Small intestine (tissue), 7 donors: ENCODE measurements at regions not wholly inside any gene's neighbourhood (a gene's known extent, or its start where the extent isn't known, plus 50 kb on each side); places are given as distances from the start of the nearest gene placed in this dataset.
A peak's percentile ranks its signal among the peaks of the same experiment; 100 is the strongest.

ENCODE experiments used
- DNase-seq, 2 donors: peaks; one replicate each; pipeline versions ENCODE4 v3.0.0 to v3.0.0-alpha.2; 2013
- FAIRE-seq: peaks from 2 replicates; lab custom pipeline; 2012; peaks lifted over from hg19 to GRCh38; lab: Jason Lieb, UNC
- H3K27ac ChIP-seq, 3 donors: one replicate each; pipeline ENCODE4 v1.5.1; 2013; ENCODE audit warnings: low read length in 2 of 3, mild to moderate bottlenecking in 2 of 3, control low read depth in 1 of 3, inconsistent platforms in 1 of 3, low read depth in 1 of 3, moderate library complexity in 1 of 3
- H3K27me3 ChIP-seq, 3 donors: one replicate each; pipeline ENCODE4 v1.6.1; 2013; ENCODE audit warnings: low read length in 3 of 3, inconsistent platforms in 1 of 3; ENCODE audit not compliant: control insufficient read depth in 3 of 3, insufficient read depth in 3 of 3
- H3K36me3 ChIP-seq, 3 donors: one replicate each; pipeline ENCODE4 v1.6.1; 2013; ENCODE audit warnings: low read length in 3 of 3, inconsistent platforms in 1 of 3, low read depth in 1 of 3, mild to moderate bottlenecking in 1 of 3, moderate library complexity in 1 of 3; ENCODE audit not compliant: control insufficient read depth in 3 of 3, insufficient read depth in 2 of 3
- H3K4me1 ChIP-seq, 3 donors: one replicate each; pipeline ENCODE4 v1.6.1; 2013; ENCODE audit warnings: low read length in 2 of 3, inconsistent platforms in 1 of 3, low read depth in 1 of 3, mild to moderate bottlenecking in 1 of 3, moderate library complexity in 1 of 3; ENCODE audit not compliant: control insufficient read depth in 3 of 3, insufficient read depth in 2 of 3
- H3K4me3 ChIP-seq, 3 donors: one replicate each; pipeline ENCODE4 v1.5.1; 2013; ENCODE audit warnings: low read length in 3 of 3, control low read depth in 1 of 3, inconsistent platforms in 1 of 3, low read depth in 1 of 3, mild to moderate bottlenecking in 1 of 3, moderate library complexity in 1 of 3
- H3K9me3 ChIP-seq, 2 donors: one replicate each; pipeline ENCODE4 v1.6.1; 2013; ENCODE audit warnings: low read depth in 1 of 2, low read length in 1 of 2; ENCODE audit not compliant: control insufficient read depth in 2 of 2, insufficient read depth in 1 of 2
- WGBS, 3 donors: extraction: QIAGEN DNeasy Blood & Tissue Kit; methylation state at CpG; one replicate each; pipeline ENCODE4 v1.1.7; 2013; 5-methylcytosine and 5-hydroxymethylcytosine counted together
- donor health status: healthy with polysubstance abuse.
- donor health status: control.
- donor health status: control.
- donor health status: Bipolar disorder and iron deficiency.
- donor health status: healthy.

- Histone ChIP-seq H3K27me3 (peaks cover 0 to 2% (median 0%) of the 10 kb centered on the region in 3 donors), H3K36me3 (no peaks in the 10 kb centered on the region), H3K4me3 (no peak overlapping the region), H3K9me3 (no peaks in the 10 kb centered on the region), H3K27ac (no peak overlapping the region), H3K4me1 (no peaks in the 10 kb centered on the region)
- DNase-seq: peak in 1 of 2 donors; percentile 39
- FAIRE-seq: no peak
- 68 to 83% (median 76%) methylated on average over 19 of the region's 19 CpGs for WGBS, 3 donors
Observed at GRCh38 chr22:48306785-48307510, 1520.7 kb downstream of the BRD1 start.

GRCh38 chr22:48306284-48306683 is 1521.4 kb downstream of the BRD1 start:
- Histone ChIP-seq H3K27me3 (peaks cover 0 to 2% (median 0%) of the 10 kb centered on the region in 3 donors), H3K4me3 (no peak overlapping the region), H3K36me3 (no peaks in the 10 kb centered on the region), H3K9me3 (no peaks in the 10 kb centered on the region), H3K27ac (no peak overlapping the region), H3K4me1 (no peaks in the 10 kb centered on the region)
- 71 to 83% (median 75%) methylated on average over 8 of the region's 8 CpGs for WGBS, 3 donors
- DNase-seq (no peak), FAIRE-seq (no peak)

GRCh38 chr22:48305726-48306235 is 1521.9 kb downstream of the BRD1 start:
- H3K27ac ChIP-seq: no peak overlapping the region
- FAIRE-seq: no peak
- no peak for DNase-seq
- no peak overlapping the region for H3K4me3 ChIP-seq
- WGBS, 3 donors: 81 to 92% (median 83%) methylated on average over 13 to 14 of the region's 14 CpGs
- H3K9me3 ChIP-seq: no peaks in the 10 kb centered on the region
- no peaks in the 10 kb centered on the region for H3K36me3 ChIP-seq
- H3K4me1 ChIP-seq: no peaks in the 10 kb centered on the region
- peaks cover 0 to 2% (median 0%) of the 10 kb centered on the region in 3 donors for H3K27me3 ChIP-seq

- H3K27ac ChIP-seq: no peak overlapping the region
- no peaks in the 10 kb centered on the region for H3K36me3 ChIP-seq
- FAIRE-seq (no peak), DNase-seq (no peak)
- no peaks in the 10 kb centered on the region for H3K27me3 ChIP-seq
- no peaks in the 10 kb centered on the region for H3K4me1 ChIP-seq
- WGBS, 3 donors: 71 to 91% (median 81%) methylated on average over 5 of the region's 5 CpGs
- no peak overlapping the region for H3K4me3 ChIP-seq
- no peaks in the 10 kb centered on the region for H3K9me3 ChIP-seq
Observed at GRCh38 chr22:48303369-48303725, 1524.3 kb downstream of the BRD1 start.

GRCh38 chr22:48302657-48303368 is 1524.9 kb downstream of the BRD1 start:
- DNase-seq (no peak), FAIRE-seq (no peak)
- Histone ChIP-seq H3K4me3 (no peak overlapping the region), H3K36me3 (no peaks in the 10 kb centered on the region), H3K9me3 (no peaks in the 10 kb centered on the region), H3K27ac (no peak overlapping the region), H3K4me1 (no peaks in the 10 kb centered on the region), H3K27me3 (no peaks in the 10 kb centered on the region)
- WGBS, 3 donors: 79 to 84% (median 81%) methylated on average over 20 of the region's 20 CpGs

GRCh38 chr22:48301908-48302307 is 1525.8 kb downstream of the BRD1 start:
- Histone ChIP-seq H3K27me3 (no peaks in the 10 kb centered on the region), H3K27ac (no peak overlapping the region), H3K4me1 (no peaks in the 10 kb centered on the region), H3K4me3 (no peak overlapping the region), H3K9me3 (no peaks in the 10 kb centered on the region), H3K36me3 (no peaks in the 10 kb centered on the region)
- DNase-seq (no peak), FAIRE-seq (no peak)
- WGBS, 3 donors: 79 to 87% (median 79%) methylated on average over 8 of the region's 8 CpGs

- H3K4me3 ChIP-seq: no peak overlapping the region
- FAIRE-seq: no peak
- 67 to 85% (median 74%) methylated on average over 10 to 11 of the region's 11 CpGs for WGBS, 3 donors
Observed at GRCh38 chr22:48301421-48301820, 1526.3 kb downstream of the BRD1 start.

DNA sequence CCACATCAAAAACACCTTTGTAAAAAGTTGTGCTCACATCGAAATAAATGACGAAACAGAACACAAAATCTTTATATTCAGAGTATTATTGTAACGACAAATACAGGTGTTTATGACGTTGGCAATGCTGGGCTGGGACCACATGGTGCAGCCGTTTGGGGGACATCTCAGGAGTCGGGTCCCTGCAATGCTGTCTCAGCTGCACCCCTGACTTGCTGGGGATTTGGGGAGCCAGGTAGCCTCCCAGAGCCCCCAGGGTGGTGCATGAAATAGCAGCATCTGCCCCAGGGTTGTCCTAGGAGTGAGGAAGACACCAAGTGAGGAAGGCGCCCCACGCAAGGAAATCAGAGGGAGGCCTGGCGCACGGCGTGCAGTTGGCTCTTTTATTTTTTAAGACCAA is 1526.8 kb downstream of the BRD1 start:
- Histone ChIP-seq H3K27me3 (no peaks in the 10 kb centered on the region), H3K4me1 (no peaks in the 10 kb centered on the region), H3K9me3 (no peaks in the 10 kb centered on the region), H3K4me3 (no peak overlapping the region), H3K27ac (no peak overlapping the region), H3K36me3 (no peaks in the 10 kb centered on the region)
- FAIRE-seq (no peak), DNase-seq (no peak)
- WGBS, 3 donors: 87 to 92% (median 89%) methylated on average over 11 of the region's 11 CpGs

More at GRCh38 chr22:48301421-48301820, 1526.3 kb downstream of the BRD1 start:
- H3K4me1 ChIP-seq: no peaks in the 10 kb centered on the region
- no peaks in the 10 kb centered on the region for H3K27me3 ChIP-seq
- no peak overlapping the region for H3K27ac ChIP-seq
- H3K9me3 ChIP-seq: no peaks in the 10 kb centered on the region
- DNase-seq: no peak
- no peaks in the 10 kb centered on the region for H3K36me3 ChIP-seq
